ENCODE measurements at regions not wholly inside any gene's neighbourhood (a gene's known extent, or its start where the extent isn't known, plus 50 kb on each side); places are given as distances from the start of the nearest gene placed in this dataset.

DNA sequence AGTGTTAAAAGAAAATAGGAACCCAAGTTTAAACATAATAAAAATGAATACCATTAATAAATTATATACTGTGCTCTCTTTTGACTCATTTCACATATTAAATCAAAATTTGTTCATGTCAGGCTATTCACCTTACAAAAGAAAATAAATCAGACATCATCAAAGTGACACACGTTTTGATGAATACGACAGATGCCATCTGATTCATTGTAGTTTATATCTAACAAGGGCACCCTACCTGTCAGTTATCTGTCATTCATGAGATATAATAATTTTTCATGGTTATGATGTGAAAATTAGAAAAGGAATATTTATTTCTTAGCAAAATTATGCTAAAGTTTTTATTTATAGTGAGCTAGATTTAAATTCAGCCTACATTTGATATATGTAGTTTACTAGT lies 188.1 kb upstream of the PCDH17 start:
- no peak for DNase-seq

DNA sequence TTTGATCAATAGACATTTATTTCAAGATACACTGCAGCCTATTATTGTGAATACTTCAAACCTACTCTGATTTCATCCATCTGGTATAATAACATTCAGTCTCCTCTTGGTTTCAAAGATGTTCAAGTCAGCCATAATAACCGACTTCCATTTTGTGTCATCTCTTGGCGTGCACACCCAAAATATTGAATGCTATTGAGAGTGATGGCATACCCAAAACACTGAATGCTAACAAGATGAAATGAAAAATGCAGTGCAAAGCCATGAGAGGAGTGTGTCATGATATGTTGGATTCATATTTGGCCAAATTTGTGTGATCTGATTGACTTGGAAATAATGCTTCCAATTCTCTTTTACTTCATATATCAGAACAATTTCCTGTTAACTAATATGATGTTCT lies 181.2 kb upstream of the PCDH17 start:
- DNase-seq = no peak

DNA sequence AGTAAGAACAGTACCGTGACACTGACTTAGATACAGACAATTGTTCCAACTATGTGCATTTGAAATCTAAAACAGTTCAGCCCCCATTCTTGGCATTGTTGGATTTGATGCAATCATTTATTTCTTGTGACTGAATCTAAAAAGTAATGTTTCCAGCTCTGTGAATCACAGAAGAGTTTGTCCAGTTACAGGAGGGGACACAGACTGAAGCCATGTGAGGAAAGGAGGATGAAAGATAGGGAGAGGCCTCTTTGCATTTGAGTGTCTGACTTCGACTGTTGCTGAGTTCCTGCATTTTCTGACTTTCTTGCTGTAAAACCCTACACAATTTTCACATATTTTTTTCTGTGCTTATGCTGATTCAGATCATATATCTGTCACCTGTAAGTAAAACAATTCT lies 179.3 kb upstream of the PCDH17 start:
- DNase-seq = no peak

DNA sequence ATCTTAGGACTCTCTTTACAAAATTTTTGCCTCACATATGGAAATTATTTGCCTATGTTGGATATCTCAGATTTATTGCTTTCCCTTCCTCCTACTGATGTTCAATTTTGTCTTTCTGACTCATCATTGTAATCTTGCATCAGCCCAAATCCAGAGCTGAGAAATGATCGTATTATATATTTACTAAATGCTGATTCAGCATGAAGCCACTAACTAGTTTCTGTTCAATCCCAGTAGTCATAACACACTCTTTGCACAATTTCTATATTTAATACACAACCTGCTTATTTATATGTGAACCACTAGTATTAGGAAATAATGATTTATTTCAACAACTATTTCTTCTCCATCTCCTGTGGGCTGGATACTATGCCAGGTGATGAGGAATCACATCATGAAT lies 161.1 kb upstream of the PCDH17 start:
- no peak for DNase-seq

DNA sequence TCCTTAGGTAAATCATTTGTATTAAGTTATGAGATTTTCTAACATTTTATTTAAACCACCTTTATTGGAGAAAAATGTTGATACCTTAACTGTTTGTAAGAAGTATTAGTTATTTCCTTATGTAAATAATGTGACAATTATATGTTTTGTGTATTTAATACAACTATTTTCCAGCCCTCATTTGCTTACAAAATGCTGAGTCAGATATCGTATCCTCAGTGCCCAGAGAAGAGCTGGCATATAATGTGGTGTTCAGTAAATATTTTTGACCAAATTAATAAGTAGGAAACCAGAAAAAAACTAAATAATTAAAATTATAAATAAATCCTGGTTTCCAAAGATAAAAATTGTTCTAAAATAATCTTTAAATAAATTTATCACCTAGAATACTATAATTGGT lies 140.2 kb upstream of the PCDH17 start:
- no peak for DNase-seq

DNA sequence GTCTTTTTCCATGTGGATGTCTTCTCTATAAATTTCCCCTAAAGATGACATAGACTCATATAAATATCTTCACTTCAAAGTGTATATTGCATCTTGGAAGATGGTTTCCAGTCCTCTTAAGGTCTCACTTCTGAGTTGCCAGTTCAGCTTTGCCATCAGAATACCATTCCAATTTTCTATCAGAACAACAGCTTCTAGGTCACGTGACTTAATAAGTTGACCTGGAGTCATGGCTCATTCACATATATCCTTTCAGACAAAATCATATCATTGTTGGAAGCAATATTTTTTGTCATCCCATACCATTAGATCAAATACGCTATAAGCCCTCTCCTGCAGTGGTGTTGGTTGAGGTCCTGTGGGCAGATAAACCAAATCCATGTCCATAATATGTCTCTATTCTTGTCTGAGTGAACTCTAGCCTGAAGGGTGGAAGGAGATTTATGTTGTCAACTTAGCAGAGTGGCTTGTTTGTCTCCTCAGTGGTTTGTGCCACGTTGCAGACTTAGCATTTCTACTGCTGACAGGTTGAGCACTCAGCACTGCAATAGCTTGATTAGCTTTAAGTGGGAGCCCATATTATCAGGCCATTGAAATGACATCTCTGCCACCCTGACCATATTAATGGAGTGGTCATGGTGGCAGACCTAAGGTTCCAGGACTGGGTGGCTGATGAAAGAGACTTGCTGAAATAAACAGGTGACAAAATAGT lies 123.6 kb upstream of the PCDH17 start:
- no peak for DNase-seq

DNA sequence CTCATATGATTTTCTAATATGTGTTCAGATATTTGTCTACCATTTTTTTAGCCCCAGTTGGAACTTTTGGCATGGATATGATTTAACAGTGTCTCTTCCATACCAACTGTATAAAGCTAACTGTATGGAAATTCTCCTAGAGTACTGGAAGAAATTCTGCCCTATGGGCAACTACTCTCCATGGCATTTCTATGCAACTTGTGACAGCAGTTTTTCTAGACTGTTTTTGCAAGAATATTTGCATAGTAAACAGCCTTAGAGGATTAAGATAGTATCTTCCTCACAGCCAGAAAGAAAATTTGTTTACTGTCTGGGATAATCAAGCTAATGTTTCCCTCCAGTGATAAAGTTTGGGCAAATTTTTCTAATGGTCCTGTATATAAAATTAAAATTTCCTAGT lies 119.9 kb upstream of the PCDH17 start:
- DNase-seq = no peak

DNA sequence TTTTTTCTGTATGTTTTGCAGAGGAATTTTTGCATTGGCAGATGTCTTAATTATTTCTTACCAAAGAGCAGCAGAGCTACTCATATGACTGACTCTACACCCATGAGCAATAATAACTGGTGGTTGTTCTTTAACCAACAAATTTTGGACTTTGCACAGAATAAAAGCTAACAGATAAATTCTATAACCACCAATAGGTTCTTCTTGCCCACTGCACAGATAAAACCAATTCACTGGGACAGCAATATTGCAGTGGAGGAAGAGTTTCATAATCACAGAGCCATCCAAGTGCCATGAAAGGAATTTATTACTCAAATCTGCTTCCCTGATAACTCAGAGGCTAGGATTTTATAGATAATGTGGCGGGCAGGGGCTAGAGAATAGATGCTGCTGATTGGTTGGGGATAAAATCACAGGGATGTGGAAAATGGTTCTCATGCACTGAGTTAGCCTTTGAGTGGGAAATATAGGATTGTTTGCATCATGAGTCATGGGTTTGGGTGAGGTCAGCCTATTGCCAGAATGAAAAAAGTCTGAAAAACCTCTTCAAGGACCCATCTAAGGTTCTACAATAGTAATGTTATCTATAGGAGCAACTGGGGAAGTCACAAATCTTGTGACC lies 104.3 kb upstream of the PCDH17 start:
- DNase-seq = no peak

DNA sequence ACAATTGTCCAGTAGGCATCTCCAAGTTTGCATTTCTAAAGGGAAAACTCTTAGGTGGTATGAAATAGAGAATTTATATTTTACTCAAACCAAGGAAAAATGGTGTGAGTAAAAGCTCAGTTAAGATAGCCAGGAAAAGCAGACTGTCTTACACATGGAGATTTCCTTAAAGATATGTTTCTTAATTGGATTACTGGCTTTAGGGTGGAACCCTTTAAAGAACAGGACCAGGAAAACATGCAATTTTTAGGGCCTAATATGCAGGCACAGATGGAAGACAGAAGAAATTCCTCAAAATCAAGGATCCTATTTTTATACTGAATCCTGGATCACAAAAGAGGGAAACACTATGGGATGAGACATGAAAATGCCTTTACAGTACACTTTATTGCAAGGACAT lies 100.3 kb upstream of the PCDH17 start:
- DNase-seq = no peak

DNA sequence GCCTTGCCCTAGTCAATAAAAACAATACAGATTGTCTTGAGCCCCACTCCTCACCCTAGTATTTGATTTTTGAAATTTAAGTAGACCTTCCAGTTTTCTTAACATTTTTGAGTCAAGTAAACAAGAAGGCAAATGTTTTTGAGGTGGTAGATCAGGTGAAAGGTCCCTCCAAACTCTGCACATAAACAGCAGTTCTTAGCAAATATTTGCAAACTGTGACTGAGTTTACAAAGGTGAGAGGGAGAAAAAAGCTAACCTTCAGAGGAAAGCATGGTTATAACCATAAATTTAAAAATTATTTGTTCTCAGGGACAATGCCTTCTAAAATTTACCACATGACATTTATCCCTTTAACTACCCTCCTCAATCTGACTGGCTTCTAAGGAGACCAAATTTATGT lies 84.6 kb upstream of the PCDH17 start:
- no peak for DNase-seq

DNA sequence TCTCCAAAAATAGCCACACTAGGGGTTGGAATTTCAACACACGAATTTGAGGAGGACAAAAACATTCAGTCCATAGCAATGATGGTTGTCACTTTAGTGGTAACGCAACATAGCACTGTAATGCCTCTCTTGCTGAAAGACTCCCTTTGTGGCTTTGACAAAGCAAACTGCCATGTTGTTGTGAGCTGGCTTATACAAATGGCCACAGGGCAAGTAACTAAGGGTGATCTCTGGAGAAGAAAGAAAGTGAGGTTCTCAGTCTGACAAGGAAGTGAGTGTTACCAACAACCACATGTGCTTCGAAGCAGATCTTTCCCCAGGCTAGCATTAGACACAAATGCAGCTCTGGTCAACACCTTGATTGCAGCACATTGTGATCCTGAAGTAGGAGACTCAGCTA lies 79.1 kb upstream of the PCDH17 start:
- DNase-seq = no peak

DNA sequence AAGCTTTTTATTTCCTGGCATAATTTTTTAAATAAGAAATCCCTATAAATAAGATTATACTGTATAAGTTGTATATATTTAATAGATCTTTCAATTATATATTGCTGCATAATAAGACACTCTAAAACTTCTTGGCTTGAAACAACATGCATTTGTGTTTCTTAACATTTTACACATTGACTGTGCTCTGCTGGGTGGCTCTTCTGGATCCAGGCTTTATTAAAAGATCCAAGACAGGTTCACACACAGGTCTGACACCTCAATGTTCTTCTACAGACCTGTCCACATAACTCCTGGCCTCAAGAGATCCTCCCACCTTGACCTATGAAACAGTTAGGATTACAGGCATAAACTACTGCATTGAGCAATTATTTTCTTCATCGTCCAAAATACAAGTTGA lies 77.6 kb upstream of the PCDH17 start:
- no peak for DNase-seq

DNA sequence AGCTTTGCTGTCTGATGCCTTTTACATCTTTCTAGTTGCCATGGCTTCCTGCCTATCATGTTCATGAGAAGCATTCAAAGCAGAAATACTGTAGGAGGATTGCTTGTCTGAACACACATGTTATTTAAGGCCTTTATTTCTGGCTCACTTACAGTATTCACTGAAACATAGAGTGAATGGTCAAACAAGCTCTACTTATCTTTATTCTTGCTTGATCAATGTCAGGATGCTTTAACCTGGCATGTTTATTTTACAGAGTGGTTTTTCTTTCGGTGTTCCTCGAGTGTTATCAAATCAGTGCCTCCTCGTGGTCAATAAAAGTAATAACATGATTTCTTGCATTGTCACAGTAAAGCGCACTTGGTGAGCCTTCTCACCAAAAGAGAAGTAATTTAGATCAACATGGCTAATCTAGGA lies 73.5 kb upstream of the PCDH17 start:
- no peak for DNase-seq

DNA sequence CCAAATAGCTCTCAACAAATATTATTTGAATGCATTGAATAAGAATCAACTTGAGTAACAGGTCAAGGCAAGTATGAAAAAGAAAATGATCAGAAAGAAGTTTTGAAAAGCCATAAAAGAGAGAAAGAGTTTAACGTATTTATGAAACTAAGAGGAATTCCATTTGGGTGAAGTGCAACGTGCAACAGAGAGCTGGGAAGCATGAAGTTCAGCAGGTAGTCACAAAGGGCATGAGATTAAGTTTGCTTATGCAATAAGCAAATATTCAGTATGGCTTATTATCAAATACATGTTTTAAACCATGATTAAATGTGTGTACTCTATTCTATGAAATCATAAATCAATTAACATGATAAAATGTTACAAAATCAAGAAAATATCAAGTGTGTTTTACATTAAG lies 62.7 kb upstream of the PCDH17 start:
- no peak for DNase-seq

DNA sequence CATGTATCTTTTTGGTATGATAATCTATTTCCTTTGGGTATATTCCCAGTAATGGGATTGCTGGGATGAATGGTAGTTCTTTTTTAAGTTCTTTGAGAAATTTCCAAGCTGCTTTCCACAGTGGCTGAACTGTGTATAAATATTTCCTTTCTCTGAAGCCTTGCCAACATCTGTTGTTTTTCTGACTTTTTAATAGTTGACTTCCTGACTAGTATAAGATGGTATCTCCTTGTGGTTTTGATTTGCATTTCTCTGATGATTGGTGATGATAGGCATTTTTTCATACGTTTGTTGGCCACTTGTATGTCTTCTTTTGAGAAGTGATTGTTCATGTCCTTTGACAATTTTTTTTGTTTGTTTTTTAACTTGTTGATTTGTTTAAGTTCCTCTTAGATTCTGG lies 61.6 kb upstream of the PCDH17 start:
- DNase-seq = no peak

All from NCI-H510A treated with DMSO at 0.1 percent for 48 hours (cell line).